IMR-90 (cell line): ENCODE measurements at regions not wholly inside any gene's neighbourhood (a gene's known extent, or its start where the extent isn't known, plus 50 kb on each side); places are given as distances from the start of the nearest gene placed in this dataset.

Experiments used
- ATAC-seq: fragments of 200-7000 bp; cut with Tn5 transposase; 2 replicates; pipeline ENCODE4 v1.9.1; 2020; ENCODE audit warnings: low read depth, mild to moderate bottlenecking, moderate library complexity
- BruUV-seq: library from RNA; stranded (reverse); fragments of 400-500 nt; replicated peaks from 2 replicates; lab custom pipeline; 2021; lab: Mats Ljungman, UMichigan
- CTCF ChIA-PET: fragments of 300-600 bp; formaldehyde crosslinking; extraction: SDS; loops from one replicate; lab custom pipeline; 2021; ENCODE audit warnings: antibody characterized with exemption; lab: Yijun Ruan, JAX
- POLR2A ChIA-PET: fragments of 300-600 bp; sonication (Branson Sonifier 250); formaldehyde crosslinking; loops from one replicate; lab custom pipeline; 2022; ENCODE audit warnings: antibody characterized with exemption; ENCODE audit not compliant: unreplicated experiment; lab: Charles Lee
- DNase-seq: peaks from one replicate; pipeline ENCODE4 v3.0.0; 2013
- H2AFZ ChIP-seq: replicated peaks from 2 replicates; pipeline ENCODE3; 2013; ENCODE audit warnings: low read length, mild to moderate bottlenecking; ENCODE audit not compliant: poor library complexity
- H2AK5ac ChIP-seq: 2 replicates; pipeline ENCODE4 v1.6.1; 2013; ENCODE audit warnings: low read depth, low read length, inconsistent platforms
- H2AK9ac ChIP-seq: replicated peaks from 2 replicates; pipeline ENCODE3; 2013; ENCODE audit warnings: mild to moderate bottlenecking, low read depth, low read length, moderate library complexity; ENCODE audit not compliant: poor library complexity
- H2BK120ac ChIP-seq: 2 replicates; pipeline ENCODE4 v1.6.1; 2013; ENCODE audit warnings: low read depth, low read length, inconsistent platforms
- H2BK15ac ChIP-seq: 3 replicates; pipeline ENCODE4 v1.6.1; 2013; ENCODE audit warnings: low read depth, low read length, inconsistent platforms
- H2BK20ac ChIP-seq: 2 replicates; pipeline ENCODE4 v1.6.1; 2013; ENCODE audit warnings: low read depth, mild to moderate bottlenecking, inconsistent platforms, low read length, moderate library complexity
- H2BK5ac ChIP-seq: 2 replicates; pipeline ENCODE4 v1.6.1; 2013; ENCODE audit warnings: mild to moderate bottlenecking, low read depth, low read length, inconsistent platforms; ENCODE audit not compliant: poor library complexity, severe bottlenecking
- H3K14ac ChIP-seq: replicated peaks from 2 replicates; pipeline ENCODE4 v1.6.1; 2013; ENCODE audit warnings: low read depth, low read length, inconsistent platforms
- H3K18ac ChIP-seq: 2 replicates; pipeline ENCODE4 v1.6.1; 2013; ENCODE audit warnings: low read depth, low read length, control low read depth
- H3K23ac ChIP-seq: 2 replicates; pipeline ENCODE4 v1.6.1; 2013; ENCODE audit warnings: low read depth, low read length, inconsistent platforms
- H3K27ac ChIP-seq: 2 replicates; pipeline ENCODE4 v1.5.1; 2013; ENCODE audit warnings: mild to moderate bottlenecking, control low read depth, low read length; ENCODE audit not compliant: insufficient read depth
- H3K27me3 ChIP-seq: 2 replicates; pipeline ENCODE4 v1.6.1; 2013; ENCODE audit warnings: low read length; ENCODE audit not compliant: control insufficient read depth, insufficient read depth
- H3K36me3 ChIP-seq: 2 replicates; pipeline ENCODE4 v1.6.1; 2013; ENCODE audit warnings: low read length, mixed read lengths; ENCODE audit not compliant: control insufficient read depth, insufficient read depth
- H3K4ac ChIP-seq: 2 replicates; pipeline ENCODE4 v1.6.1; 2013; ENCODE audit warnings: low read depth, low read length, inconsistent platforms
- H3K4me1 ChIP-seq: 2 replicates; pipeline ENCODE4 v1.6.1; 2013; ENCODE audit warnings: low read length, mixed read lengths; ENCODE audit not compliant: control insufficient read depth, insufficient read depth
- H3K4me2 ChIP-seq: 2 replicates; pipeline ENCODE4 v1.6.1; 2013; ENCODE audit warnings: low read depth, mild to moderate bottlenecking, control low read depth, low read length, moderate library complexity
- H3K4me3 ChIP-seq: 2 replicates; pipeline ENCODE4 v1.5.1; 2013; ENCODE audit warnings: low read depth, mild to moderate bottlenecking, control low read depth, low read length, moderate library complexity; ENCODE audit not compliant: insufficient read depth
- H3K56ac ChIP-seq: 2 replicates; pipeline ENCODE4 v1.6.1; 2013; ENCODE audit warnings: low read length, inconsistent platforms; ENCODE audit not compliant: insufficient read depth; ENCODE audit errors: extremely low read depth
- H3K79me1 ChIP-seq, 2 experiments: 2 replicates each; pipeline ENCODE4 v1.6.1; 2013; ENCODE audit warnings: low read length in 2 of 2, inconsistent platforms in 1 of 2, low read depth in 1 of 2
- H3K9ac ChIP-seq: 2 replicates; pipeline ENCODE4 v1.6.1; 2013; ENCODE audit warnings: low read depth, low read length, control low read depth
- H3K9me1 ChIP-seq: 2 replicates; pipeline ENCODE4 v1.6.1; 2013; ENCODE audit warnings: low read length, inconsistent platforms; ENCODE audit not compliant: insufficient read depth
- H3K9me3 ChIP-seq: 2 replicates; pipeline ENCODE4 v1.6.1; 2013; ENCODE audit warnings: low read length; ENCODE audit not compliant: control insufficient read depth, insufficient read depth
- H4K20me1 ChIP-seq: 2 replicates; pipeline ENCODE4 v1.6.1; 2013; ENCODE audit warnings: low read length, inconsistent platforms; ENCODE audit not compliant: insufficient read depth
- H4K5ac ChIP-seq: 2 replicates; pipeline ENCODE4 v1.6.1; 2013; ENCODE audit warnings: mild to moderate bottlenecking, low read depth, low read length, control low read depth
- H4K8ac ChIP-seq, 2 experiments: 2 replicates each; pipeline ENCODE4 v1.6.1; 2013; ENCODE audit warnings: low read depth in 2 of 2, low read length in 2 of 2, control low read depth in 1 of 2, inconsistent platforms in 1 of 2
- H4K91ac ChIP-seq: 2 replicates; pipeline ENCODE4 v1.6.1; 2013; ENCODE audit warnings: low read depth, low read length, inconsistent platforms; ENCODE audit not compliant: insufficient read depth
- NFE2L2 ChIP-seq: fragments of 150-350 bp; IDR thresholded peaks from 2 replicates; pipeline ENCODE4 v1.6.1; 2016; ENCODE audit warnings: low read depth, mild to moderate bottlenecking, low read length
- POLR2A ChIP-seq: IDR thresholded peaks from 2 replicates; pipeline ENCODE4 v1.6.1; 2012; ENCODE audit warnings: mild to moderate bottlenecking, low read depth, low read length
- SMC3 ChIP-seq: fragments of 150-350 bp; IDR thresholded peaks from 2 replicates; pipeline ENCODE4 v1.6.1; 2016; ENCODE audit warnings: low read depth, mild to moderate bottlenecking, antibody characterized with exemption, low read length, moderate library complexity
- WGBS, 2 experiments: methylation state at CpG; one replicate each; pipeline versions ENCODE4 v1.1.5 to v1.1.7; 2013; ENCODE audit warnings: missing lambda C conversion rate in 2 of 2; ENCODE audit not compliant: insufficient read length in 1 of 2; ENCODE audit errors: extremely low coverage in 2 of 2; 5-methylcytosine and 5-hydroxymethylcytosine counted together
- dilution Hi-C: fragments of 300-500 bp; cut with HindIII; formaldehyde crosslinking; loops from one replicate; pipeline ENCODE4 v1.14.3; 2018; ENCODE audit warnings: low sequenced_read_pairs; ENCODE audit not compliant: unreplicated experiment
- in situ Hi-C: fragments of 300-500 bp; cut with MboI; formaldehyde crosslinking; loops from 3 replicates; pipeline ENCODE4 v1.14.3; 2019; ENCODE audit warnings: low sequenced_read_pairs, inconsistent platforms, mixed read lengths
- intact Hi-C: fragments of 100-400 bp; cut with micrococcal nuclease; formaldehyde crosslinking; loops from 2 replicates; pipeline ENCODE4 v1.10.0; 2022

GRCh38 chr2:14219306-14219705 lies 413.2 kb upstream of the LRATD1 start:
- H3K9ac ChIP-seq = no peak overlapping the region
- H3K4me1 ChIP-seq = no peaks in the 10 kb centered on the region
- H3K4ac ChIP-seq = no peak overlapping the region
- H3K14ac ChIP-seq = no peak overlapping the region
- H3K4me3 ChIP-seq = no peak overlapping the region
- POLR2A ChIA-PET = no interaction called here
- no peak overlapping the region for H2BK120ac ChIP-seq
- no TSS peak for BruUV-seq
- H4K8ac ChIP-seq = no peak overlapping the region
- no peak overlapping the region for H3K4me2 ChIP-seq
- ATAC-seq (no peak), DNase-seq (no peak)
- no peak overlapping the region for H2AFZ ChIP-seq
- peaks cover 3% of the 10 kb centered on the region; the same call in 1 of the 2 replicates for H3K9me3 ChIP-seq
- H4K5ac ChIP-seq = no peak overlapping the region
- 67% methylated on average over 1 of the region's 3 CpGs; no CpG with 5 or more reads in 1 of the 2 experiments for WGBS, 2 experiments
- H3K18ac ChIP-seq = no peak overlapping the region
- H2BK20ac ChIP-seq = no peak overlapping the region
- no peak overlapping the region for H2AK5ac ChIP-seq
- in situ Hi-C loops (no loop called here), intact Hi-C loops (no loop called here), dilution Hi-C loops (no loop called here)
- H3K36me3 ChIP-seq = no peaks in the 10 kb centered on the region
- no peaks in the 10 kb centered on the region for H3K79me1 ChIP-seq
- H2BK15ac ChIP-seq = no peak overlapping the region
- no peaks in the 10 kb centered on the region for H4K20me1 ChIP-seq
- TF ChIP-seq NFE2L2 (no peak), POLR2A (no peak), SMC3 (no peak)
- no peak overlapping the region for H2AK9ac ChIP-seq
- H3K9me1 ChIP-seq = no peaks in the 10 kb centered on the region
- H3K23ac ChIP-seq = no peak overlapping the region
- H3K27me3 ChIP-seq = no peaks in the 10 kb centered on the region
- H4K91ac ChIP-seq = no peak overlapping the region
- H3K56ac ChIP-seq = no peak overlapping the region
- no peak overlapping the region for H3K27ac ChIP-seq
- CTCF ChIA-PET = no interaction called here
- H2BK5ac ChIP-seq = no peak overlapping the region
